B cell (primary cell): ENCODE measurements at regions not wholly inside any gene's neighbourhood (a gene's known extent, or its start where the extent isn't known, plus 50 kb on each side); places are given as distances from the start of the nearest gene placed in this dataset.

Source experiments
- ATAC-seq: fragments of 200-7000 bp; cut with Tn5 transposase; one replicate; pipeline ENCODE4 v1.10.0; 2021; ENCODE audit warnings: low read depth, mild to moderate bottlenecking, moderate number of reproducible peaks, moderate library complexity
- CTCF ChIA-PET: fragments of 350-600 bp; sonication (Branson Sonifier 250); formaldehyde crosslinking; loops from one replicate; lab custom pipeline; 2021; ENCODE audit warnings: antibody characterized with exemption, inconsistent platforms; lab: Charles Lee
- POLR2A ChIA-PET: fragments of 350-600 bp; sonication (Branson Sonifier 250); formaldehyde crosslinking; loops from one replicate; lab custom pipeline; 2021; ENCODE audit warnings: antibody characterized with exemption; lab: Charles Lee
- DNase-seq: peaks from one replicate; pipeline ENCODE4 v3.0.0; 2013
- H2AFZ ChIP-seq: 2 replicates; pipeline ENCODE4 v1.6.1; 2012; ENCODE audit warnings: mild to moderate bottlenecking, low read depth, low read length; ENCODE audit not compliant: insufficient read depth, poor library complexity, severe bottlenecking
- H3K27ac ChIP-seq, 2 donors: 1 replicate in 1 of 2; 2 replicates in 1 of 2; pipeline ENCODE4 v1.5.1; 2012 to 2013; ENCODE audit warnings: low read length in 2 of 2, mild to moderate bottlenecking in 2 of 2, moderate library complexity in 1 of 2
- H3K27me3 ChIP-seq, 4 experiments: fragments of 200-600 bp in 1 of 4; sonication (generic) in 1 of 4; replicated peaks in 1 of 4; 1 replicate in 2 of 4; 2 replicates in 2 of 4; pipeline versions ENCODE4 v1.6.1 to v1.7.0; 2013 to 2016; ENCODE audit warnings: low read length in 3 of 4, mild to moderate bottlenecking in 2 of 4, mixed read lengths in 1 of 4, moderate library complexity in 1 of 4; ENCODE audit not compliant: insufficient read depth in 4 of 4, control insufficient read depth in 3 of 4; ENCODE audit errors: control extremely low read depth in 1 of 4
- H3K36me3 ChIP-seq, 2 experiments: replicated peaks in 1 of 2; 1 replicate in 1 of 2; 2 replicates in 1 of 2; pipeline versions ENCODE4 v1.6.1 to v1.7.1; 2013; ENCODE audit warnings: low read length in 1 of 2; ENCODE audit not compliant: insufficient read depth in 2 of 2, control insufficient read depth in 1 of 2; ENCODE audit errors: control extremely low read depth in 1 of 2, extremely low read depth in 1 of 2
- H3K4me1 ChIP-seq, 2 donors: fragments of 200-600 bp in 1 of 2; sonication (generic) in 1 of 2; 1 replicate in 1 of 2; 2 replicates in 1 of 2; pipeline versions ENCODE4 v1.5.1 to v1.6.1; 2013 to 2017; ENCODE audit warnings: low read length in 2 of 2; ENCODE audit not compliant: control insufficient read depth in 2 of 2, insufficient read depth in 2 of 2
- H3K4me2 ChIP-seq: replicated peaks from 2 replicates; pipeline ENCODE3; 2012; ENCODE audit warnings: mild to moderate bottlenecking, low read depth, low read length; ENCODE audit not compliant: poor library complexity, severe bottlenecking
- H3K4me3 ChIP-seq, 5 experiments: fragments of 200-600 bp in 1 of 5; sonication (generic) in 1 of 5; 1 replicate in 3 of 5; 2 replicates in 2 of 5; pipeline versions ENCODE4 v1.5.1 to v1.7.0; 2011 to 2016; ENCODE audit warnings: low read length in 4 of 5, mild to moderate bottlenecking in 4 of 5, low read depth in 2 of 5, control low read depth in 1 of 5, moderate library complexity in 1 of 5; ENCODE audit not compliant: insufficient read depth in 1 of 5; ENCODE audit errors: control extremely low read depth in 1 of 5, extremely low read depth in 1 of 5
- H3K79me2 ChIP-seq: fragments of 200-600 bp; sonication (generic); one replicate; pipeline ENCODE4 v1.6.0; 2016; ENCODE audit warnings: low read length; ENCODE audit not compliant: control insufficient read depth, insufficient read depth
- H3K9ac ChIP-seq: fragments of 200-600 bp; sonication (generic); 2 replicates; pipeline ENCODE4 v1.6.1; 2017; ENCODE audit warnings: mild to moderate bottlenecking, low read length, moderate library complexity
- H3K9me3 ChIP-seq, 3 donors: one replicate each; pipeline versions ENCODE4 v1.6.1 to v1.7.1; 2013; ENCODE audit warnings: low read length in 2 of 3; ENCODE audit not compliant: control insufficient read depth in 2 of 3, insufficient read depth in 1 of 3; ENCODE audit errors: control extremely low read depth in 1 of 3
- H4K20me1 ChIP-seq: 2 replicates; pipeline ENCODE4 v1.6.0; 2012; ENCODE audit warnings: mild to moderate bottlenecking, low read length; ENCODE audit not compliant: insufficient read depth, control insufficient read depth, poor library complexity, severe bottlenecking
- H3K27ac Mint-ChIP-seq: one replicate; pipeline ENCODE4 v1.8.0; 2021; ENCODE audit warnings: mixed read lengths
- H3K27me3 Mint-ChIP-seq: one replicate; pipeline ENCODE4 v1.8.0; 2021; ENCODE audit warnings: mixed read lengths
- H3K4me1 Mint-ChIP-seq: one replicate; pipeline ENCODE4 v1.8.0; 2021; ENCODE audit warnings: mixed read lengths
- H3K4me3 Mint-ChIP-seq: one replicate; pipeline ENCODE4 v1.8.0; 2021; ENCODE audit warnings: mixed read lengths
- H3K9me3 Mint-ChIP-seq: one replicate; pipeline ENCODE4 v1.8.0; 2022; ENCODE audit warnings: mixed read lengths; ENCODE audit not compliant: insufficient read depth
- CTCF ChIP-seq: fragments of 200-600 bp; IDR thresholded peaks from one replicate; pipeline ENCODE4 v1.8.0; 2022; ENCODE audit warnings: antibody characterized with exemption, mild to moderate bottlenecking
- EZH2 ChIP-seq: IDR thresholded peaks from 2 replicates; pipeline ENCODE4 v1.6.1; 2012; ENCODE audit warnings: borderline replicate concordance, low read depth, mild to moderate bottlenecking, moderate library complexity, low read length; ENCODE audit not compliant: insufficient read depth, poor library complexity, severe bottlenecking
- WGBS: methylation state at CpG from one replicate; pipeline ENCODE4 v1.1.5; 2013; ENCODE audit warnings: missing lambda C conversion rate; ENCODE audit not compliant: insufficient coverage; 5-methylcytosine and 5-hydroxymethylcytosine counted together
- intact Hi-C: fragments of 100-400 bp; cut with micrococcal nuclease; formaldehyde crosslinking; loops from one replicate; pipeline ENCODE4 v1.10.0; 2022

GRCh38 chr5:117679046-117679445 lies 1104.4 kb upstream of the SEMA6A start:
- H3K9me3 ChIP-seq, result no peaks in the 10 kb centered on the region
- Mint-ChIP-seq H3K27ac (no peak overlapping the region), H3K9me3 (no peaks in the 10 kb centered on the region), H3K27me3 (no peaks in the 10 kb centered on the region), H3K4me3 (no peak overlapping the region), H3K4me1 (no peaks in the 10 kb centered on the region)
- no peaks in the 10 kb centered on the region for H3K4me1 ChIP-seq
- no peak for TF ChIP-seq EZH2
- TF ChIP-seq CTCF, result no peak
- 89% methylated on average over 3 of the region's 4 CpGs for WGBS
- H4K20me1 ChIP-seq, result no peaks in the 10 kb centered on the region
- H3K27ac ChIP-seq, result no peak overlapping the region
- H3K79me2 ChIP-seq, result no peaks in the 10 kb centered on the region
- H3K9ac ChIP-seq, result no peak overlapping the region
- H3K27me3 ChIP-seq, result no peaks in the 10 kb centered on the region
- ChIA-PET POLR2A (no interaction called here), CTCF (no interaction called here)
- H3K4me3 ChIP-seq, result no peak overlapping the region
- ATAC-seq, result no peak
- H3K4me2 ChIP-seq, result no peak overlapping the region
- intact Hi-C loops, result no loop called here
- H2AFZ ChIP-seq, result no peak overlapping the region
- DNase-seq, result no peak
- H3K36me3 ChIP-seq, result no peaks in the 10 kb centered on the region

GRCh38 chr5:117675646-117676045 lies 1101.0 kb upstream of the SEMA6A start:
- ChIA-PET POLR2A (no interaction called here), CTCF (no interaction called here)
- H3K4me1 ChIP-seq, result no peaks in the 10 kb centered on the region
- H3K27me3 ChIP-seq, result no peaks in the 10 kb centered on the region
- H3K36me3 ChIP-seq, result no peaks in the 10 kb centered on the region
- no peak overlapping the region for H3K4me3 ChIP-seq
- intact Hi-C loops, result no loop called here
- no peaks in the 10 kb centered on the region for H3K9me3 ChIP-seq
- no peaks in the 10 kb centered on the region for H3K4me1 Mint-ChIP-seq
- H3K27ac ChIP-seq, result no peak overlapping the region
- no peak for TF ChIP-seq EZH2
- TF ChIP-seq CTCF, result no peak
- H3K79me2 ChIP-seq, result no peaks in the 10 kb centered on the region
- no peak overlapping the region for H3K27ac Mint-ChIP-seq
- H3K9ac ChIP-seq, result no peak overlapping the region
- ATAC-seq (no peak), DNase-seq (no peak)
- no peaks in the 10 kb centered on the region for H3K27me3 Mint-ChIP-seq
- H3K4me2 ChIP-seq, result no peak overlapping the region
- H4K20me1 ChIP-seq, result no peaks in the 10 kb centered on the region
- no peaks in the 10 kb centered on the region for H3K9me3 Mint-ChIP-seq
- 100% methylated on average over 1 of the region's 4 CpGs for WGBS
- no peak overlapping the region for H3K4me3 Mint-ChIP-seq
- H2AFZ ChIP-seq, result no peak overlapping the region
